Cardiac fibroblast (primary cell): ENCODE measurements at regions not wholly inside any gene's neighbourhood (a gene's known extent, or its start where the extent isn't known, plus 50 kb on each side); places are given as distances from the start of the nearest gene placed in this dataset.

Experiments
- DNase-seq, 2 donors: peaks; one replicate each; pipeline versions ENCODE4 v3.0.0 to v3.0.0-alpha.2; 2010; ENCODE audit warnings: low read depth in 2 of 2
- H3K4me3 ChIP-seq, 2 donors: replicated peaks in 1 of 2; 1 replicate in 1 of 2; 2 replicates in 1 of 2; pipeline ENCODE4 v1.5.1; 2011; ENCODE audit warnings: low read depth in 2 of 2, low read length in 2 of 2, mild to moderate bottlenecking in 2 of 2, moderate library complexity in 1 of 2
- CTCF ChIP-seq: IDR thresholded peaks from one replicate; pipeline ENCODE4 v1.5.1; 2011; ENCODE audit warnings: low read depth, mild to moderate bottlenecking, low read length, inconsistent platforms

GRCh38 chr11:128367573-128367972, 219.8 kb downstream of the ETS1 start:
- no peak for DNase-seq
- no peak overlapping the region for H3K4me3 ChIP-seq
- no peak for TF ChIP-seq CTCF

- DNase-seq, result peak; percentile 79 to 81
- no peak for TF ChIP-seq CTCF
- no peak overlapping the region for H3K4me3 ChIP-seq
These were observed 222.3 kb downstream of the ETS1 start for GRCh38 chr11:128365044-128365443.

GRCh38 chr11:128361451-128362020, 225.8 kb downstream of the ETS1 start:
- DNase-seq, result peak; percentile 54 to 74
- no peak for TF ChIP-seq CTCF
- no peak overlapping the region for H3K4me3 ChIP-seq

GRCh38 chr11:128359515-128359914, 227.8 kb downstream of the ETS1 start:
- H3K4me3 ChIP-seq, result no peak overlapping the region
- DNase-seq, result peak; percentile 58 to 72
- no peak for TF ChIP-seq CTCF

- no peak overlapping the region for H3K4me3 ChIP-seq
- TF ChIP-seq CTCF, result no peak
- DNase-seq, result no peak
These were observed 230.3 kb downstream of the ETS1 start for GRCh38 chr11:128357073-128357472.

- no peak overlapping the region for H3K4me3 ChIP-seq
- DNase-seq, result no peak
- TF ChIP-seq CTCF, result no peak
These were observed 231.8 kb downstream of the ETS1 start for GRCh38 chr11:128355558-128355957.

- H3K4me3 ChIP-seq, result no peak overlapping the region
- DNase-seq, result peak; percentile 49 to 55
- TF ChIP-seq CTCF, result no peak
These were observed 232.9 kb downstream of the ETS1 start for GRCh38 chr11:128354476-128354875.
